CD14-positive monocyte (primary cell): ENCODE measurements at regions not wholly inside any gene's neighbourhood (a gene's known extent, or its start where the extent isn't known, plus 50 kb on each side); places are given as distances from the start of the nearest gene placed in this dataset.

Experiments used
- DNase-seq, 3 donors: peaks; one replicate each; pipeline ENCODE4 v3.0.0-alpha.2; 2011 to 2022
- H2AFZ ChIP-seq: 2 replicates; pipeline ENCODE4 v1.6.0; 2012; ENCODE audit warnings: mild to moderate bottlenecking, low read depth, low read length, inconsistent platforms; ENCODE audit not compliant: insufficient read depth, poor library complexity, severe bottlenecking
- H3K27ac ChIP-seq, 2 donors: 1 replicate in 1 of 2; 2 replicates in 1 of 2; pipeline ENCODE4 v1.5.1; 2012 to 2013; ENCODE audit warnings: low read length in 2 of 2, control low read depth in 1 of 2, inconsistent platforms in 1 of 2, low read depth in 1 of 2, mild to moderate bottlenecking in 1 of 2
- H3K27me3 ChIP-seq, 2 donors: one replicate each; pipeline versions ENCODE4 v1.6.0 to v1.6.1; 2011 to 2013; ENCODE audit warnings: low read length in 2 of 2; ENCODE audit not compliant: control insufficient read depth in 2 of 2, insufficient read depth in 2 of 2
- H3K36me3 ChIP-seq, 2 donors: replicated peaks in 1 of 2; 1 replicate in 1 of 2; 2 replicates in 1 of 2; pipeline versions ENCODE4 v1.5.1 to v1.6.1; 2012 to 2013; ENCODE audit warnings: low read length in 2 of 2, control low read depth in 1 of 2, inconsistent platforms in 1 of 2, mild to moderate bottlenecking in 1 of 2; ENCODE audit not compliant: insufficient read depth in 2 of 2, control insufficient read depth in 1 of 2
- H3K4me1 ChIP-seq, 2 donors: 1 replicate in 1 of 2; 2 replicates in 1 of 2; pipeline versions ENCODE4 v1.5.1 to v1.6.1; 2012 to 2013; ENCODE audit warnings: low read length in 2 of 2, control low read depth in 1 of 2, inconsistent platforms in 1 of 2, mild to moderate bottlenecking in 1 of 2, moderate library complexity in 1 of 2; ENCODE audit not compliant: insufficient read depth in 2 of 2, control insufficient read depth in 1 of 2
- H3K4me2 ChIP-seq: replicated peaks from 2 replicates; pipeline ENCODE3; 2012; ENCODE audit warnings: low read length, moderate library complexity, mild to moderate bottlenecking; ENCODE audit not compliant: poor library complexity, severe bottlenecking; ENCODE audit errors: extremely low read depth
- H3K4me3 ChIP-seq, 3 experiments: fragments of 200-600 bp in 1 of 3; sonication (generic) in 1 of 3; replicated peaks in 1 of 3; 1 replicate in 2 of 3; 2 replicates in 1 of 3; pipeline ENCODE4 v1.5.1; 2011 to 2013; ENCODE audit warnings: low read length in 3 of 3, mild to moderate bottlenecking in 3 of 3, control low read depth in 2 of 3, low read depth in 2 of 3, inconsistent platforms in 1 of 3, moderate library complexity in 1 of 3
- H3K79me2 ChIP-seq: 2 replicates; pipeline ENCODE4 v1.6.0; 2012; ENCODE audit warnings: mild to moderate bottlenecking, control low read depth, inconsistent platforms, low read length, moderate library complexity; ENCODE audit not compliant: insufficient read depth
- H3K9ac ChIP-seq: 2 replicates; pipeline ENCODE4 v1.6.0; 2017; ENCODE audit warnings: low read length, mild to moderate bottlenecking; ENCODE audit not compliant: insufficient read depth, poor library complexity, severe bottlenecking
- H3K9me3 ChIP-seq, 2 donors: replicated peaks in 1 of 2; 1 replicate in 1 of 2; 2 replicates in 1 of 2; pipeline versions ENCODE4 v1.5.1 to v1.6.1; 2012 to 2013; ENCODE audit warnings: low read length in 2 of 2, control low read depth in 1 of 2; ENCODE audit not compliant: control insufficient read depth in 1 of 2, insufficient read depth in 1 of 2
- H4K20me1 ChIP-seq: 2 replicates; pipeline ENCODE4 v1.6.0; 2012; ENCODE audit warnings: mild to moderate bottlenecking, low read length, control low read depth, moderate library complexity; ENCODE audit not compliant: insufficient read depth
- H3K27ac Mint-ChIP-seq, 7 donors: one replicate each; pipeline ENCODE4 v1.8.0; 2020; ENCODE audit warnings: mild to moderate bottlenecking in 7 of 7, mixed read lengths in 7 of 7, moderate library complexity in 6 of 7, inconsistent platforms in 2 of 7
- H3K27me3 Mint-ChIP-seq, 3 donors: one replicate each; pipeline ENCODE4 v1.8.0; 2021 to 2022; ENCODE audit warnings: low read depth in 3 of 3, mild to moderate bottlenecking in 3 of 3, mixed read lengths in 3 of 3, moderate library complexity in 3 of 3, inconsistent platforms in 1 of 3
- H3K36me3 Mint-ChIP-seq, 2 donors: one replicate each; pipeline ENCODE4 v1.8.0; 2020; ENCODE audit warnings: mixed read lengths in 2 of 2, inconsistent platforms in 1 of 2, mild to moderate bottlenecking in 1 of 2
- H3K4me1 Mint-ChIP-seq: one replicate; pipeline ENCODE4 v1.8.0; 2020; ENCODE audit warnings: mild to moderate bottlenecking, mixed read lengths
- H3K4me3 Mint-ChIP-seq, 2 donors: one replicate each; pipeline ENCODE4 v1.8.0; 2020; ENCODE audit warnings: mild to moderate bottlenecking in 2 of 2, mixed read lengths in 2 of 2, moderate library complexity in 1 of 2
- H3K9me3 Mint-ChIP-seq, 7 donors: one replicate each; pipeline ENCODE4 v1.8.0; 2020 to 2022; ENCODE audit warnings: mixed read lengths in 7 of 7, mild to moderate bottlenecking in 6 of 7, moderate library complexity in 6 of 7, inconsistent platforms in 2 of 7
- CTCF ChIP-seq: fragments of 200-600 bp; IDR thresholded peaks from one replicate; pipeline ENCODE4 v1.8.0; 2022; ENCODE audit warnings: antibody characterized with exemption, mild to moderate bottlenecking
- WGBS: methylation state at CpG from one replicate; pipeline ENCODE4 v1.1.5; 2013; ENCODE audit warnings: missing lambda C conversion rate; ENCODE audit not compliant: insufficient coverage; 5-methylcytosine and 5-hydroxymethylcytosine counted together
- intact Hi-C, 2 donors: fragments of 100-400 bp; cut with micrococcal nuclease; formaldehyde crosslinking; loops; one replicate each; pipeline versions ENCODE4 v1.15.0 to v1.15.1; 2023

GRCh38 chr6:33949111-33949510 is 145.3 kb upstream of the MLN start:
- Histone ChIP-seq H2AFZ (no peak overlapping the region), H3K4me1 (no peaks in the 10 kb centered on the region), H3K79me2 (no peaks in the 10 kb centered on the region), H4K20me1 (no peaks in the 10 kb centered on the region), H3K9me3 (no peaks in the 10 kb centered on the region), H3K4me3 (no peak overlapping the region), H3K4me2 (no peak overlapping the region), H3K36me3 (no peaks in the 10 kb centered on the region), H3K27ac (no peak overlapping the region), H3K27me3 (no peaks in the 10 kb centered on the region), H3K9ac (no peak overlapping the region)
- H3K36me3 Mint-ChIP-seq, result no peaks in the 10 kb centered on the region
- H3K27ac Mint-ChIP-seq, result no peak overlapping the region
- no peak for TF ChIP-seq CTCF
- H3K9me3 Mint-ChIP-seq, result peaks cover 0 to 2% (median 0%) of the 10 kb centered on the region in 7 donors
- DNase-seq, result no peak
- WGBS, result 91% methylated on average over 5 of the region's 5 CpGs
- no peaks in the 10 kb centered on the region for H3K4me1 Mint-ChIP-seq
- intact Hi-C loops, result no loop called here
- H3K27me3 Mint-ChIP-seq, result peaks cover 0 to 7% (median 3%) of the 10 kb centered on the region in 3 donors
- no peak overlapping the region for H3K4me3 Mint-ChIP-seq

GRCh38 chr6:33947916-33948594 is 144.3 kb upstream of the MLN start:
- intact Hi-C loops, result no loop called here
- TF ChIP-seq CTCF, result no peak
- Histone ChIP-seq H2AFZ (no peak overlapping the region), H3K4me2 (no peak overlapping the region), H3K4me3 (no peak overlapping the region), H3K9ac (no peak overlapping the region), H3K27ac (no peak overlapping the region), H3K79me2 (no peaks in the 10 kb centered on the region), H3K27me3 (no peaks in the 10 kb centered on the region), H3K4me1 (no peaks in the 10 kb centered on the region), H3K36me3 (no peaks in the 10 kb centered on the region), H3K9me3 (no peaks in the 10 kb centered on the region), H4K20me1 (no peaks in the 10 kb centered on the region)
- Mint-ChIP-seq H3K36me3 (no peaks in the 10 kb centered on the region), H3K4me1 (no peaks in the 10 kb centered on the region), H3K27ac (no peak overlapping the region), H3K9me3 (peaks cover 0 to 2% (median 0%) of the 10 kb centered on the region in 7 donors), H3K4me3 (no peak overlapping the region), H3K27me3 (peaks cover 0 to 9% (median 0%) of the 10 kb centered on the region in 3 donors)
- 96% methylated on average over 6 of the region's 6 CpGs for WGBS
- no peak for DNase-seq
